ENCODE measurements at regions not wholly inside any gene's neighbourhood (a gene's known extent, or its start where the extent isn't known, plus 50 kb on each side); places are given as distances from the start of the nearest gene placed in this dataset.

GRCh38 chr2:196481324-196481697, 158.2 kb upstream of the CCDC150 start:
- no peak for TF ChIP-seq CTCF (IDR thresholded peaks at IDR 0.05 in 2 of 3, conservative IDR thresholded peaks at IDR 0.05 in 1 of 3; ENCODE audit: insufficient read depth in 2 of 3, low read depth in 1 of 3, low read length in 3 of 3)
- no peak for TF ChIP-seq EP300 (IDR thresholded peaks at IDR 0.05; ENCODE audit: low read length)
- no peak for TF ChIP-seq E2F6 (IDR thresholded peaks at IDR 0.05; ENCODE audit: borderline replicate concordance in 1 of 2, extremely low read depth in 1 of 2, insufficient read depth in 1 of 2, insufficient read length in 1 of 2, low read depth in 1 of 2, low read length in 1 of 2, poor library complexity in 1 of 2, severe bottlenecking in 1 of 2)
- TF ChIP-seq EZH2 (IDR thresholded peaks at IDR 0.05; ENCODE audit: borderline replicate concordance, low read depth, low read length), result no peak
- no peak for TF ChIP-seq MTA2 (IDR thresholded peaks at IDR 0.05; ENCODE audit: low read depth)
- no peak for TF ChIP-seq ZNF124 (CRISPR knock-in tag; IDR thresholded peaks at IDR 0.05)
- TF ChIP-seq POLR2A (conservative IDR thresholded peaks at IDR 0.05), result no peak
- no peak for TF ChIP-seq JUNB (CRISPR knock-in tag; conservative IDR thresholded peaks at IDR 0.05)
- TF ChIP-seq REST (IDR thresholded peaks at IDR 0.05; ENCODE audit: borderline replicate concordance), result no peak
- no peak for TF ChIP-seq REST (CRISPR knock-in tag; IDR thresholded peaks at IDR 0.05; ENCODE audit: low read depth)
